MM.1S (cell line): ENCODE measurements at regions not wholly inside any gene's neighbourhood (a gene's known extent, or its start where the extent isn't known, plus 50 kb on each side); places are given as distances from the start of the nearest gene placed in this dataset.
"Not testable (repeated sequence)": the region's sequence is repeated elsewhere in the genome, so short reads cannot be mapped to it uniquely, and the experiment has no call there.

Experiments used
- DNase-seq: peaks from one replicate; pipeline ENCODE4 v3.0.0-alpha.2; 2015
- H2AFZ ChIP-seq: fragments of 300-600 bp; sonication (generic); 2 replicates; pipeline ENCODE4 v1.6.0; 2016; ENCODE audit warnings: antibody characterized with exemption, low read length
- H3F3A ChIP-seq: fragments of 300-600 bp; sonication (generic); 2 replicates; pipeline ENCODE4 v1.6.1; 2016; ENCODE audit warnings: mild to moderate bottlenecking, antibody characterized with exemption, low read length, moderate library complexity, mixed read lengths; ENCODE audit not compliant: insufficient read depth
- H3K27ac ChIP-seq: fragments of 300-600 bp; sonication (generic); 2 replicates; pipeline ENCODE4 v1.5.1; 2016; ENCODE audit warnings: mild to moderate bottlenecking, low read length
- H3K27me3 ChIP-seq: fragments of 300-600 bp; sonication (generic); replicated peaks from 2 replicates; pipeline ENCODE4 v1.6.0; 2016; ENCODE audit warnings: low read length; ENCODE audit not compliant: insufficient read depth
- H3K36me3 ChIP-seq: fragments of 300-600 bp; sonication (generic); replicated peaks from 2 replicates; pipeline ENCODE4 v1.6.1; 2016; ENCODE audit warnings: mild to moderate bottlenecking, low read length, mixed read lengths; ENCODE audit not compliant: insufficient read depth
- H3K4me1 ChIP-seq: fragments of 300-600 bp; sonication (generic); 2 replicates; pipeline ENCODE4 v1.6.1; 2016; ENCODE audit warnings: low read length, mixed read lengths
- H3K4me2 ChIP-seq: fragments of 300-600 bp; sonication (generic); 2 replicates; pipeline ENCODE4 v1.6.0; 2016; ENCODE audit warnings: low read depth, low read length
- H3K4me3 ChIP-seq: fragments of 300-600 bp; sonication (generic); 2 replicates; pipeline ENCODE4 v1.5.1; 2016; ENCODE audit warnings: low read length, mixed read lengths
- H3K79me2 ChIP-seq: fragments of 300-600 bp; sonication (generic); 2 replicates; pipeline ENCODE4 v1.6.1; 2016; ENCODE audit warnings: mixed run types, low read length, mixed read lengths
- H3K9ac ChIP-seq: fragments of 300-600 bp; sonication (generic); 2 replicates; pipeline ENCODE4 v1.6.1; 2016; ENCODE audit warnings: low read length, mixed read lengths
- H3K9me2 ChIP-seq: fragments of 300-600 bp; sonication (generic); replicated peaks from 2 replicates; pipeline ENCODE4 v1.6.1; 2016; ENCODE audit warnings: mild to moderate bottlenecking, low read length, mixed read lengths; ENCODE audit not compliant: insufficient read depth
- H3K9me3 ChIP-seq: fragments of 300-600 bp; sonication (generic); replicated peaks from 2 replicates; pipeline ENCODE4 v1.6.1; 2016; ENCODE audit warnings: mild to moderate bottlenecking, low read length, mixed read lengths; ENCODE audit not compliant: insufficient read depth
- H4K20me1 ChIP-seq: fragments of 300-600 bp; sonication (generic); 2 replicates; pipeline ENCODE4 v1.6.1; 2016; ENCODE audit warnings: mild to moderate bottlenecking, low read length, moderate library complexity, mixed read lengths; ENCODE audit not compliant: insufficient read depth
- EZH2 ChIP-seq: fragments of 300-600 bp; sonication (generic); optimal IDR thresholded peaks from 2 replicates; pipeline ENCODE3; 2017; ENCODE audit warnings: low read depth, mild to moderate bottlenecking, antibody characterized with exemption, low read length, mixed read lengths
- EZH2phosphoT487 ChIP-seq: fragments of 300-600 bp; sonication (generic); IDR thresholded peaks from 2 replicates; pipeline ENCODE4 v1.6.1; 2018; ENCODE audit warnings: antibody characterized with exemption, low read length
- TF ChIP-seq, protein P1 (sequence below): fragments of 300-600 bp; sonication (generic); IDR thresholded peaks from 2 replicates; pipeline ENCODE4 v1.5.1; 2016; ENCODE audit warnings: antibody characterized with exemption, low read length, mixed read lengths

DNA sequence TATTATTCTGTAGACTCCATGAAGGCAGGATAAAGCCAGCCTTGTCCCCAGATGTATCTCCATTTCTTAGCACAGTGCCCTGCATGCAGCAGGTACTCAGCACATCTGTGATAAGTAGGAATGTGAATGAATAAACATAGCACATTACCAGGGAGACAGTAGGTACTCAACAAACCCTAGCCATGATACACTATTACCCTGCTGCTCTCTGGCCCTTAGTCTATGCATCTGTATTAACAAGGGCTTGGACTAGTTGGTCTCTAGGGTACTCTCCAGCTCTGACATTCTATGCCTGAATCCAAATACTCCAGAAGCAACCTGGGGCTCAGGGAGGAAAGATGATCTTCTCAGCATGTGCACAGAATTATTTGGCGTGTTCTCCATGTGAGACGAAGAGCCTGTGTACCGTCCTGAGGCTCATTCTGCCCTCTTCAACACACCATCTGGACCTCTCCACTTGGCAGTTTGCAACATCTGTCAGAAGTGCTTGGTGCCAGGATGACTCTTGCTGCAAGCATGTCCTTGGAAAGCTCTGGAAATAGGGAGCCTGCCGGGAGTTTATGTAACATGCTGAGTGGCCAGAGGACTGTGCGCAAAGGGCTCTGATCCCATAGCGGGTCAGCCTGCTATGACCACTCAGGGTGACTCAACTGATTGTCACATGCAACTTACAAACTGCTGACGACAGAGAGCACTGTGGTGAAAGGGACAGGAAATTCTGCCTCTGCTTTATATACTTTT is 228.2 kb upstream of the USP24 start:
- Histone ChIP-seq H3K36me3 (no peaks in the 10 kb centered on the region), H3F3A (no peaks in the 10 kb centered on the region), H3K9me3 (no peaks in the 10 kb centered on the region), H3K9ac (no peak overlapping the region), H3K4me2 (no peak overlapping the region), H3K27ac (no peak overlapping the region), H3K4me3 (no peak overlapping the region), H3K4me1 (no peaks in the 10 kb centered on the region), H3K27me3 (no peaks in the 10 kb centered on the region), H2AFZ (no peak overlapping the region), H4K20me1 (no peaks in the 10 kb centered on the region), H3K9me2 (no peaks in the 10 kb centered on the region), H3K79me2 (no peaks in the 10 kb centered on the region)
- TF ChIP-seq EZH2phosphoT487 (no peak), EZH2 (no peak)
- TF ChIP-seq, protein P1, sequence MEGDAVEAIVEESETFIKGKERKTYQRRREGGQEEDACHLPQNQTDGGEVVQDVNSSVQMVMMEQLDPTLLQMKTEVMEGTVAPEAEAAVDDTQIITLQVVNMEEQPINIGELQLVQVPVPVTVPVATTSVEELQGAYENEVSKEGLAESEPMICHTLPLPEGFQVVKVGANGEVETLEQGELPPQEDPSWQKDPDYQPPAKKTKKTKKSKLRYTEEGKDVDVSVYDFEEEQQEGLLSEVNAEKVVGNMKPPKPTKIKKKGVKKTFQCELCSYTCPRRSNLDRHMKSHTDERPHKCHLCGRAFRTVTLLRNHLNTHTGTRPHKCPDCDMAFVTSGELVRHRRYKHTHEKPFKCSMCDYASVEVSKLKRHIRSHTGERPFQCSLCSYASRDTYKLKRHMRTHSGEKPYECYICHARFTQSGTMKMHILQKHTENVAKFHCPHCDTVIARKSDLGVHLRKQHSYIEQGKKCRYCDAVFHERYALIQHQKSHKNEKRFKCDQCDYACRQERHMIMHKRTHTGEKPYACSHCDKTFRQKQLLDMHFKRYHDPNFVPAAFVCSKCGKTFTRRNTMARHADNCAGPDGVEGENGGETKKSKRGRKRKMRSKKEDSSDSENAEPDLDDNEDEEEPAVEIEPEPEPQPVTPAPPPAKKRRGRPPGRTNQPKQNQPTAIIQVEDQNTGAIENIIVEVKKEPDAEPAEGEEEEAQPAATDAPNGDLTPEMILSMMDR, result no peak
- no peak for DNase-seq

DNA sequence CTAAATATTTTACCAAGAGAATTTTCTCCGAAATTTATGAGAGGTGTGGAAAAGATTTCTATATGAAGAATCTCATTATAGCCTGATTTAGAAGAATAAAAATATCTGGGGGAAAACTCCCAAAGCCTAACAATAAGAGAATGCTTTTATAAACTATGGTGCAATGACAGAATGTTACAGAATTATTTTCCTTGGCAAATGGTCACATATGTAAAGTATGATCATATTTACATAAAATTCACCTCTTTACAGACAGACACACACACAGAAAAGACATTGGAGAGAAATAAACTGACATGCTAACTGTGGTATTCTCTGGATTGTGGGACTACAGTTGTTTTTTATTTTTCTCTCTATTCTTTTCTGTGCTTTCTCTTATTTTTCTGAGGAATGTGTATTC is 226.3 kb upstream of the USP24 start:
- H3K36me3 ChIP-seq, result no peaks in the 10 kb centered on the region
- no peak overlapping the region for H2AFZ ChIP-seq
- no peaks in the 10 kb centered on the region for H3K9me3 ChIP-seq
- H3K27me3 ChIP-seq, result no peaks in the 10 kb centered on the region
- no peak overlapping the region for H3K27ac ChIP-seq
- H3F3A ChIP-seq, result no peaks in the 10 kb centered on the region
- H3K4me1 ChIP-seq, result no peaks in the 10 kb centered on the region
- no peaks in the 10 kb centered on the region for H4K20me1 ChIP-seq
- DNase-seq, result no peak
- H3K79me2 ChIP-seq, result no peaks in the 10 kb centered on the region
- H3K9ac ChIP-seq, result no peak overlapping the region
- H3K4me2 ChIP-seq, result no peak overlapping the region
- no peak for TF ChIP-seq EZH2phosphoT487
- TF ChIP-seq, protein P1, result no peak
- TF ChIP-seq EZH2, result no peak
- no peaks in the 10 kb centered on the region for H3K9me2 ChIP-seq
- H3K4me3 ChIP-seq, result no peak overlapping the region

DNA sequence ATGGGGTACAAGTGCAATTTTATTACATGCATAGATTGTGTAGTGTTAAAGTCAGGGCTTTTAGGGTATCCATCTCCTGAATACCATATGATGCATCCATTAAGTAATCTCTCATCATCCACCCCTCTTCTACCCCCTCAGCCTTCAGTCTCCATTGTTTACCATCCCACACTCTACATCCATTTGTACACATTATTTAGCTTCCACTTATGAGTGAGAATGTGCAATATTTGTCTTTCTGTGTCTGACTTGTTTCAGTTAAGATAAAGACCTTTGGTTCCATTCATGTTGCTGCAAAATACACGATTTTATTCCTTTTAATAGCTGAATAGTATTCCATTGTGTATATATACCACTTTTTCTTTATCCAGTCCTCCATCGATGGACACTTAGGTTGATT is 222.5 kb upstream of the USP24 start:
- no peaks in the 10 kb centered on the region for H3K27me3 ChIP-seq
- no peak overlapping the region for H2AFZ ChIP-seq
- TF ChIP-seq EZH2phosphoT487 (no peak), EZH2 (no peak)
- TF ChIP-seq, protein P1, result no peak
- no peaks in the 10 kb centered on the region for H3F3A ChIP-seq
- no peak overlapping the region for H3K27ac ChIP-seq
- H3K4me2 ChIP-seq, result no peak overlapping the region
- H3K9ac ChIP-seq, result no peak overlapping the region
- no peaks in the 10 kb centered on the region for H3K9me2 ChIP-seq
- no peak for DNase-seq
- no peaks in the 10 kb centered on the region for H3K79me2 ChIP-seq
- H4K20me1 ChIP-seq, result no peaks in the 10 kb centered on the region
- H3K4me1 ChIP-seq, result no peaks in the 10 kb centered on the region
- no peaks in the 10 kb centered on the region for H3K9me3 ChIP-seq
- no peak overlapping the region for H3K4me3 ChIP-seq
- no peaks in the 10 kb centered on the region for H3K36me3 ChIP-seq

DNA sequence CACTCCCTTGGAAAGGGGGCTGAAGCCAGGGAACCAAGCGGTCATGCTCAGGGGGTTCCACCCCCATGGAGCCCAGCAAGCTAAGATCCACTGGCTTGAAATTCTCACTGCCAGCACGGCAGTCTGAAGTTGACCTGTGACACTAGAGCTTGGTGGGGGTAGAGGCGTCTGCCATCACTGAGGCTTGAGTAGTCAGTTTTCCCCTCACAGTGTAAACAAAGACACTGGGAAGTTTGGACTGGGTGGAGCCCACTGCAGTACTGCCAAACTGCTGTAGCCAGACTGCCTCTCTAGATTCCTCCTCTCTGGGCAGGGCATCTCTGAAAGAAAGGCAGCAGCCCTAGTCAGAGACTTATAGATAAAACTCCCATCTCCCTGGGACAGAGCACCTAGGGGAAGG is 215.6 kb upstream of the USP24 start:
- not testable (repeated sequence) for H2AFZ ChIP-seq

DNA sequence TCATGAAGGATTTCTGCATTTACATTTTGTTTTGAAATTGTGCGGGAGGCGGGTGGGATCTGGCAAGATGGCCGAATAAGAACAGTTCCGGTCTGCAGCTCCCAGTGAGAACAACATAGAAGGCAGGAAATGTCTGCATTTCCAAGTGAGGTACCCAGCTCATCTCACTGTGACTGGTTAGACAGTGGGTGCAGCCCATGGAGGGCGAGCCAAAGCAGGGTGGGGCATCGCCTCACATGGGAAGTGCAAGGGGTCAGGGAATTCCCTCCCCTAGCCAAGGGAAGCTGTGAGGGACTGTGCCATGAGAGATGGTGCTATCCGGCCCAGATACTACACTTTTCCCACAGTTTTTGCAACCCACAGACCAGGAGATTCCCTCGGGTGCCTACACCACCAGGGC is 215.0 kb upstream of the USP24 start:
- H3K4me3 ChIP-seq, H3K79me2 ChIP-seq, H3K9me3 ChIP-seq, H3K36me3 ChIP-seq, H3K4me2 ChIP-seq, H3K9ac ChIP-seq, H3K9me2 ChIP-seq, H3K27me3 ChIP-seq, H3K27ac ChIP-seq, H4K20me1 ChIP-seq, H3F3A ChIP-seq, H3K4me1 ChIP-seq, DNase-seq, H2AFZ ChIP-seq: not testable (repeated sequence)

More for the DNA sequence above, 215.6 kb upstream of the USP24 start:
- not testable (repeated sequence) for DNase-seq, H4K20me1 ChIP-seq, H3K4me3 ChIP-seq, H3K4me1 ChIP-seq, H3K27ac ChIP-seq, H3F3A ChIP-seq, H3K9me3 ChIP-seq, H3K9me2 ChIP-seq, H3K4me2 ChIP-seq, H3K9ac ChIP-seq, H3K36me3 ChIP-seq, H3K27me3 ChIP-seq, H3K79me2 ChIP-seq
